K562 (cell line): ENCODE measurements at regions not wholly inside any gene's neighbourhood (a gene's known extent, or its start where the extent isn't known, plus 50 kb on each side); places are given as distances from the start of the nearest gene placed in this dataset.

Experiments used
- ATAC-seq: fragments of 200-7000 bp; cut with Tn5 transposase; 3 replicates; pipeline ENCODE4 v1.9.1; 2020; ENCODE audit warnings: moderate library complexity
- BruUV-seq: library from RNA; stranded (reverse); fragments of 400-500 nt; replicated peaks from 2 replicates; lab custom pipeline; 2021; lab: Mats Ljungman, UMichigan
- CTCF ChIA-PET: fragments of 300-600 bp; formaldehyde crosslinking; extraction: SDS; loops from one replicate; lab custom pipeline; 2021; ENCODE audit warnings: low intra/inter-chr PET ratio; lab: Yijun Ruan, JAX
- POLR2A ChIA-PET: fragments of 300-600, 350-650 bp; sonication (Branson Sonifier 250); formaldehyde crosslinking; extraction: SDS; loops from one replicate; lab custom pipeline; 2021; ENCODE audit warnings: antibody characterized with exemption, inconsistent platforms; lab: Yijun Ruan, JAX
- DNase-seq, 4 experiments: peaks; one replicate each; pipeline versions ENCODE4 v3.0.0 to v3.0.0-alpha.2; 2011 to 2018; ENCODE audit warnings: low spot score in 3 of 4, mixed read lengths in 3 of 4; ENCODE audit errors: extremely low read depth in 1 of 4
- FAIRE-seq: peaks from 2 replicates; lab custom pipeline; 2011; peaks lifted over from hg19 to GRCh38; lab: Jason Lieb, UNC
- H2AFZ ChIP-seq: 2 replicates; pipeline ENCODE4 v1.6.0; 2011; ENCODE audit warnings: low read depth, low read length, control low read depth, inconsistent platforms
- H3K27ac ChIP-seq: fragments of 200-600 bp; 3 replicates; pipeline ENCODE4 v1.8.0; 2011; ENCODE audit warnings: low read depth, mild to moderate bottlenecking, control low read depth, inconsistent platforms, low read length, moderate library complexity, mixed read lengths; ENCODE audit errors: extremely low read depth
- H3K27me3 ChIP-seq, 2 experiments: fragments of 300-600 bp in 1 of 2; 2 replicates in 1 of 2; 3 replicates in 1 of 2; pipeline versions ENCODE4 v1.6.0 to v1.8.0; 2011; ENCODE audit warnings: inconsistent platforms in 2 of 2, low read length in 2 of 2, mild to moderate bottlenecking in 1 of 2, mixed read lengths in 1 of 2, moderate library complexity in 1 of 2; ENCODE audit not compliant: control insufficient read depth in 2 of 2, insufficient read depth in 2 of 2
- H3K36me3 ChIP-seq: fragments of 300-600 bp; 3 replicates; pipeline ENCODE4 v1.8.0; 2011; ENCODE audit warnings: mild to moderate bottlenecking, low read length, inconsistent platforms; ENCODE audit not compliant: control insufficient read depth, insufficient read depth
- H3K4me1 ChIP-seq, 2 experiments: fragments of 200-600 bp in 1 of 2; replicated peaks in 1 of 2; 2 replicates in 1 of 2; 3 replicates in 1 of 2; pipeline versions ENCODE4 v1.5.1 to v1.8.0; 2011; ENCODE audit warnings: inconsistent platforms in 2 of 2, low read length in 2 of 2, mild to moderate bottlenecking in 1 of 2, mixed read lengths in 1 of 2, moderate library complexity in 1 of 2; ENCODE audit not compliant: control insufficient read depth in 2 of 2, insufficient read depth in 2 of 2
- H3K4me2 ChIP-seq: 2 replicates; pipeline ENCODE4 v1.6.1; 2011; ENCODE audit warnings: low read length, control low read depth, inconsistent platforms, mixed read lengths; ENCODE audit not compliant: insufficient read depth
- H3K4me3 ChIP-seq: fragments of 200-600 bp; sonication (generic), shearing (Covaris generic); 2 replicates; pipeline ENCODE4 v1.5.1; 2016; ENCODE audit warnings: control low read depth, inconsistent platforms
- H3K79me2 ChIP-seq: fragments of 200-600 bp; 3 replicates; pipeline ENCODE4 v1.8.0; 2011; ENCODE audit warnings: low read length, inconsistent platforms; ENCODE audit not compliant: control insufficient read depth, insufficient read depth
- H3K9ac ChIP-seq, 2 experiments: 2 replicates each; pipeline versions ENCODE4 v1.6.0 to v1.6.1; 2011; ENCODE audit warnings: low read depth in 2 of 2, low read length in 2 of 2, control low read depth in 1 of 2, inconsistent platforms in 1 of 2, mild to moderate bottlenecking in 1 of 2, mixed read lengths in 1 of 2; ENCODE audit not compliant: insufficient read depth in 1 of 2
- H3K9me1 ChIP-seq: one replicate; pipeline ENCODE4 v1.6.0; 2011; ENCODE audit warnings: inconsistent platforms, mild to moderate bottlenecking, low read length, moderate library complexity; ENCODE audit not compliant: control insufficient read depth, insufficient read depth
- H3K9me3 ChIP-seq: replicated peaks from 2 replicates; pipeline ENCODE4 v1.5.1; 2011; ENCODE audit warnings: low read depth, low read length, inconsistent platforms; ENCODE audit not compliant: control insufficient read depth, insufficient read depth
- H4K20me1 ChIP-seq: replicated peaks from 2 replicates; pipeline ENCODE4 v1.6.1; 2011; ENCODE audit warnings: low read length, inconsistent platforms, mixed read lengths; ENCODE audit not compliant: control insufficient read depth, insufficient read depth
- ATF1 ChIP-seq, 2 experiments: fragments of 450-650 bp in 1 of 2; IDR thresholded peaks; 2 replicates each; pipeline ENCODE4 v1.6.1; 2016; ENCODE audit warnings: missing compliant biosample characterization in 1 of 2, missing genetic modification characterization in 1 of 2
- ATF7 ChIP-seq: fragments of 450-650 bp; IDR thresholded peaks from 2 replicates; pipeline ENCODE4 v1.7.1; 2014; ENCODE audit warnings: mild to moderate bottlenecking, moderate library complexity
- CSDE1 ChIP-seq, 2 experiments: fragments of 450-650 bp; IDR thresholded peaks; 2 replicates each; pipeline ENCODE4 v1.6.1; 2016; ENCODE audit warnings: mild to moderate bottlenecking in 1 of 2
- FOXM1 ChIP-seq, 2 experiments: fragments of 450-650 bp in 1 of 2; sonication (generic) in 1 of 2; formaldehyde crosslinking in 1 of 2; IDR thresholded peaks; 2 replicates each; pipeline versions ENCODE4 v1.6.1 to v1.9.0; 2017 to 2022; ENCODE audit warnings: low read depth in 2 of 2, mild to moderate bottlenecking in 2 of 2, missing genetic modification reagents in 1 of 2, moderate library complexity in 1 of 2
- PCBP2 ChIP-seq: fragments of 200-400 bp; formaldehyde crosslinking; IDR thresholded peaks from 2 replicates; pipeline ENCODE4 v1.6.1; 2018; ENCODE audit warnings: low read length, low read depth, mild to moderate bottlenecking, moderate library complexity; ENCODE audit not compliant: poor library complexity, severe bottlenecking
- SP2 ChIP-seq: IDR thresholded peaks from 2 replicates; pipeline ENCODE4 v1.6.1; 2011; ENCODE audit warnings: mild to moderate bottlenecking, low read depth, low read length, moderate library complexity; ENCODE audit not compliant: poor library complexity, severe bottlenecking; ENCODE audit errors: extremely low read depth
- TEAD1 ChIP-seq, 2 experiments: fragments of 450-650 bp in 1 of 2; sonication (generic) in 1 of 2; formaldehyde crosslinking; IDR thresholded peaks; 2 replicates each; pipeline versions ENCODE4 v1.4.0 to v1.8.0; 2020 to 2022; ENCODE audit warnings: mild to moderate bottlenecking in 2 of 2, missing genetic modification reagents in 1 of 2
- THRAP3 ChIP-seq: fragments of 450-650 bp; IDR thresholded peaks from 2 replicates; pipeline ENCODE4 v1.6.1; 2016; ENCODE audit warnings: mild to moderate bottlenecking, inconsistent platforms, borderline replicate concordance
- ZKSCAN1 ChIP-seq: fragments of 150-350 bp; IDR thresholded peaks from 2 replicates; pipeline ENCODE4 v1.6.1; 2016; ENCODE audit warnings: low read depth, low read length
- ZNF165 ChIP-seq: fragments of 250-450 bp; sonication (Bioruptor Pico); IDR thresholded peaks from 2 replicates; pipeline ENCODE4 v1.4.0; 2020; ENCODE audit warnings: borderline replicate concordance
- WGBS: fragments of 100-300 bp; shearing (Covaris generic); methylation state at CpG from one replicate; pipeline ENCODE4 v1.1.6; 2016; ENCODE audit warnings: low coverage, mixed read lengths; ENCODE audit not compliant: insufficient coverage; ENCODE audit errors: missing lambda C conversion rate; 5-methylcytosine and 5-hydroxymethylcytosine counted together
- in situ Hi-C: fragments of 300-500 bp; cut with MboI; formaldehyde crosslinking; loops from 4 replicates; pipeline ENCODE4 v1.15.0; 2018; ENCODE audit warnings: inconsistent platforms, mixed read lengths
- intact Hi-C: fragments of 100-400 bp; cut with micrococcal nuclease; formaldehyde crosslinking; loops from 2 replicates; pipeline ENCODE4 v1.14.2; 2022
- TF ChIP-seq, protein P1 (sequence below): sonication (generic); formaldehyde crosslinking; IDR thresholded peaks from 2 replicates; pipeline ENCODE4 v1.8.1; 2023; ENCODE audit warnings: mild to moderate bottlenecking, missing genetic modification reagents

DNA sequence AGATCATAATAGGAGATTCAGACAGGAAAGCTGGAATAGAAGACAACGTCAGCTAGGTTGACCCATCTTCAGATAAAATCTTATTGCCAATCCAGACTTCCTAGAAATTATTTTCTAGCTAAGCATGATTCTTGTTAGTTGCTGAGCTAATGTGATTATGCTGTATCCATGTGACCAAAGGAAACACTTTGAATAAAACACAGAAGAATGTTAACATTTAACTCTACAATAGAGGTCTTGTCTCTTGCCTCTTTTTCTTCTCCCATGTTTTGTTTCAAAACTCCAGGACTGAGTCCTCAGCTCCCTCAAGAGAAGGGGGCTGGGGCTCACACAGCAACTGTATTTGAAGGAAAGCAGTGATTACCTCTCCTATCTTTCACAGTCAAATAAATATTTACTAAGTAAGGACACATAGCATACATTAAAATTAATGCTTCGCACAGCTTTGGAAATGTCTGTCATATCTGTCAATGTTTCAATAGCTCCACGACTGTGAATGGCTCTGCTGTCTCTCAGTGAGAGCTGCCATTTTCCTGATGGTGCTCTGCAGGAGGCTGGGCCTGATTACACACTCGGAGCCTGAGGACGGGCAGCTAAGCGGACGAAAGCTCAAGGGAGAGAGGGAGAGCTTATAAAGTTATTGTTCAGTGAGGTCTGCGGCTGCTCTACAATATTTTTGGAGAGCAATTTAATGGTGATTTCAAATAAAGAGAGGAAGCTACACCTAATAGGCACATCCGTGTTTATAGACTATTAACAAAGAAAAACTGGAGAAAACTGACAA, 64.8 kb upstream of the ZNF462 start:
- H2AFZ ChIP-seq: no peak overlapping the region
- DNase-seq: no peak
- H3K36me3 ChIP-seq: no peaks in the 10 kb centered on the region
- no peak overlapping the region for H3K4me2 ChIP-seq
- no peaks in the 10 kb centered on the region for H3K27me3 ChIP-seq
- H3K4me1 ChIP-seq: no peaks in the 10 kb centered on the region
- ChIA-PET CTCF (no interaction called here), POLR2A (no interaction called here)
- no peak for ATAC-seq
- H3K4me3 ChIP-seq: no peak overlapping the region
- WGBS: under 1% methylated on average over 9 of the region's 9 CpGs
- no peak overlapping the region for H3K9ac ChIP-seq
- intact Hi-C loops: no loop called here
- no TSS peak for BruUV-seq
- H3K9me1 ChIP-seq: no peaks in the 10 kb centered on the region
- no peak overlapping the region for H3K27ac ChIP-seq
- FAIRE-seq: no peak
- no peaks in the 10 kb centered on the region for H3K79me2 ChIP-seq
- no peak for TF ChIP-seq ZKSCAN1
- no peak for TF ChIP-seq ATF7
- no peak for TF ChIP-seq THRAP3
- no peak for TF ChIP-seq TEAD1 (CRISPR knock-in tag; IDR thresholded peaks at IDR 0.05)
- TF ChIP-seq CSDE1 (IDR thresholded peaks at IDR 0.05): no peak
- TF ChIP-seq, protein P1, sequence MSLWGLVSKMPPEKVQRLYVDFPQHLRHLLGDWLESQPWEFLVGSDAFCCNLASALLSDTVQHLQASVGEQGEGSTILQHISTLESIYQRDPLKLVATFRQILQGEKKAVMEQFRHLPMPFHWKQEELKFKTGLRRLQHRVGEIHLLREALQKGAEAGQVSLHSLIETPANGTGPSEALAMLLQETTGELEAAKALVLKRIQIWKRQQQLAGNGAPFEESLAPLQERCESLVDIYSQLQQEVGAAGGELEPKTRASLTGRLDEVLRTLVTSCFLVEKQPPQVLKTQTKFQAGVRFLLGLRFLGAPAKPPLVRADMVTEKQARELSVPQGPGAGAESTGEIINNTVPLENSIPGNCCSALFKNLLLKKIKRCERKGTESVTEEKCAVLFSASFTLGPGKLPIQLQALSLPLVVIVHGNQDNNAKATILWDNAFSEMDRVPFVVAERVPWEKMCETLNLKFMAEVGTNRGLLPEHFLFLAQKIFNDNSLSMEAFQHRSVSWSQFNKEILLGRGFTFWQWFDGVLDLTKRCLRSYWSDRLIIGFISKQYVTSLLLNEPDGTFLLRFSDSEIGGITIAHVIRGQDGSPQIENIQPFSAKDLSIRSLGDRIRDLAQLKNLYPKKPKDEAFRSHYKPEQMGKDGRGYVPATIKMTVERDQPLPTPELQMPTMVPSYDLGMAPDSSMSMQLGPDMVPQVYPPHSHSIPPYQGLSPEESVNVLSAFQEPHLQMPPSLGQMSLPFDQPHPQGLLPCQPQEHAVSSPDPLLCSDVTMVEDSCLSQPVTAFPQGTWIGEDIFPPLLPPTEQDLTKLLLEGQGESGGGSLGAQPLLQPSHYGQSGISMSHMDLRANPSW (CRISPR knock-in tag): no peak
- TF ChIP-seq SP2: no peak
- no peak for TF ChIP-seq PCBP2
- no peak for TF ChIP-seq FOXM1 (IDR thresholded peaks at IDR 0.05; ENCODE audit: low read depth)
- no peak for TF ChIP-seq FOXM1 (CRISPR knock-in tag; IDR thresholded peaks at IDR 0.05; ENCODE audit: low read depth)
- no peak for TF ChIP-seq ZNF165 (CRISPR knock-in tag)
- TF ChIP-seq ATF1 (CRISPR knock-in tag; IDR thresholded peaks at IDR 0.05): no peak
- TF ChIP-seq ATF1 (tag; IDR thresholded peaks at IDR 0.05): no peak
- H3K9me3 ChIP-seq: no peaks in the 10 kb centered on the region
- H4K20me1 ChIP-seq: no peaks in the 10 kb centered on the region
- in situ Hi-C loops: no loop called here
